ENCODE measurements at regions not wholly inside any gene's neighbourhood (a gene's known extent, or its start where the extent isn't known, plus 50 kb on each side); places are given as distances from the start of the nearest gene placed in this dataset.

- intact Hi-C loops (cut with micrococcal nuclease), result no loop called here
- Histone ChIP-seq H3K36me3 (ENCODE audit: control insufficient read depth in 2 of 2, extremely low read depth in 1 of 2, insufficient read depth in 2 of 2, low read length in 2 of 2) (no peaks in the 10 kb centered on the region), H3K4me2 (ENCODE audit: insufficient read depth, low read length) (no peak overlapping the region), H3K27ac (ENCODE audit: insufficient read depth, low read depth, low read length) (no peak overlapping the region), H3K27me3 (ENCODE audit: control insufficient read depth in 2 of 2, insufficient read depth in 2 of 2, low read length in 2 of 2) (no peaks in the 10 kb centered on the region), H3K4me1 (ENCODE audit: control insufficient read depth, extremely low read depth, insufficient read depth, low read length) (no peaks in the 10 kb centered on the region), H2AFZ (ENCODE audit: low read depth, low read length) (no peak overlapping the region), H3K9me1 (replicated peaks; ENCODE audit: control insufficient read depth, extremely low read depth, insufficient read depth, low read length) (no peaks in the 10 kb centered on the region), H3K9me3 (replicated peaks; ENCODE audit: control insufficient read depth, insufficient read depth, low read length) (no peaks in the 10 kb centered on the region), H3K79me2 (ENCODE audit: control insufficient read depth, insufficient read depth, low read length) (no peaks in the 10 kb centered on the region), H3K9ac (replicated peaks; ENCODE audit: extremely low read depth, insufficient read depth, low read length) (no peak overlapping the region), H3K4me3 (replicated peaks in 1 of 3; ENCODE audit: insufficient read depth in 1 of 3, low read depth in 1 of 3, low read length in 3 of 3) (no peak overlapping the region), H4K20me1 (replicated peaks; ENCODE audit: control insufficient read depth, extremely low read depth, insufficient read depth, low read length) (no peaks in the 10 kb centered on the region)
- POLR2A ChIA-PET, result no interaction called here
- CTCF ChIA-PET, result interaction anchor here (1.6 kb wide), 1 partner anchor 9 kb away, joined by 4 read pairs; no protein-coding TSS in a partner anchor
- DNase-seq (ENCODE audit: low read depth, low spot score) (no peak), FAIRE-seq (no peak)
- dilution Hi-C loops (cut with MboI; ENCODE audit: extremely low pct_ligation_motif_present, low sequenced_read_pairs), result no loop called here
- no TSS peak for BruUV-seq (replicated peaks)
- no peak for TF ChIP-seq POLR2AphosphoS5 (IDR thresholded peaks at IDR 0.05; ENCODE audit: insufficient read depth, low read depth, low read length)
Observed at GRCh38 chr4:54556587-54556986, 101.2 kb upstream of the KIT start.

GRCh38 chr4:54558889-54559677 is 98.7 kb upstream of the KIT start:
- no peak overlapping the region for H3K4me3 ChIP-seq (replicated peaks in 1 of 3; ENCODE audit: insufficient read depth in 1 of 3, low read depth in 1 of 3, low read length in 3 of 3)
- H3K4me1 ChIP-seq (ENCODE audit: control insufficient read depth, extremely low read depth, insufficient read depth, low read length), result no peaks in the 10 kb centered on the region
- H4K20me1 ChIP-seq (replicated peaks; ENCODE audit: control insufficient read depth, extremely low read depth, insufficient read depth, low read length), result no peaks in the 10 kb centered on the region
- TF ChIP-seq MYC (IDR thresholded peaks at IDR 0.05; ENCODE audit: low read depth, low read length) (no peak), JUN (IDR thresholded peaks at IDR 0.05; ENCODE audit: borderline replicate concordance, insufficient read depth, insufficient read length, low read depth) (no peak), FOS (IDR thresholded peaks at IDR 0.05; ENCODE audit: borderline replicate concordance, insufficient read depth, low read length) (no peak), GATA2 (IDR thresholded peaks at IDR 0.05; ENCODE audit: insufficient read depth, insufficient read length, low read depth, low read length) (no peak)
- TF ChIP-seq, protein P1, sequence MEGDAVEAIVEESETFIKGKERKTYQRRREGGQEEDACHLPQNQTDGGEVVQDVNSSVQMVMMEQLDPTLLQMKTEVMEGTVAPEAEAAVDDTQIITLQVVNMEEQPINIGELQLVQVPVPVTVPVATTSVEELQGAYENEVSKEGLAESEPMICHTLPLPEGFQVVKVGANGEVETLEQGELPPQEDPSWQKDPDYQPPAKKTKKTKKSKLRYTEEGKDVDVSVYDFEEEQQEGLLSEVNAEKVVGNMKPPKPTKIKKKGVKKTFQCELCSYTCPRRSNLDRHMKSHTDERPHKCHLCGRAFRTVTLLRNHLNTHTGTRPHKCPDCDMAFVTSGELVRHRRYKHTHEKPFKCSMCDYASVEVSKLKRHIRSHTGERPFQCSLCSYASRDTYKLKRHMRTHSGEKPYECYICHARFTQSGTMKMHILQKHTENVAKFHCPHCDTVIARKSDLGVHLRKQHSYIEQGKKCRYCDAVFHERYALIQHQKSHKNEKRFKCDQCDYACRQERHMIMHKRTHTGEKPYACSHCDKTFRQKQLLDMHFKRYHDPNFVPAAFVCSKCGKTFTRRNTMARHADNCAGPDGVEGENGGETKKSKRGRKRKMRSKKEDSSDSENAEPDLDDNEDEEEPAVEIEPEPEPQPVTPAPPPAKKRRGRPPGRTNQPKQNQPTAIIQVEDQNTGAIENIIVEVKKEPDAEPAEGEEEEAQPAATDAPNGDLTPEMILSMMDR (IDR thresholded peaks at IDR 0.05; ENCODE audit: extremely low read depth in 1 of 2, insufficient read depth in 1 of 2, low read depth in 1 of 2, low read length in 2 of 2), result no peak
- TF ChIP-seq, protein P2, sequence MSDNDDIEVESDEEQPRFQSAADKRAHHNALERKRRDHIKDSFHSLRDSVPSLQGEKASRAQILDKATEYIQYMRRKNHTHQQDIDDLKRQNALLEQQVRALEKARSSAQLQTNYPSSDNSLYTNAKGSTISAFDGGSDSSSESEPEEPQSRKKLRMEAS (IDR thresholded peaks at IDR 0.05; ENCODE audit: insufficient read depth, insufficient read length), result no peak
- H3K27ac ChIP-seq (ENCODE audit: insufficient read depth, low read depth, low read length), result no peak overlapping the region
- no TSS peak for BruUV-seq (replicated peaks)
- FAIRE-seq (no peak), DNase-seq (ENCODE audit: low read depth, low spot score) (no peak)
- no peaks in the 10 kb centered on the region for H3K27me3 ChIP-seq (ENCODE audit: control insufficient read depth in 2 of 2, insufficient read depth in 2 of 2, low read length in 2 of 2)
- H3K9ac ChIP-seq (replicated peaks; ENCODE audit: extremely low read depth, insufficient read depth, low read length), result no peak overlapping the region
- no peak overlapping the region for H3K4me2 ChIP-seq (ENCODE audit: insufficient read depth, low read length)
- POLR2A ChIA-PET, result no interaction called here
- no peak overlapping the region for H2AFZ ChIP-seq (ENCODE audit: low read depth, low read length)
- CTCF ChIA-PET, result no interaction called here
- H3K79me2 ChIP-seq (ENCODE audit: control insufficient read depth, insufficient read depth, low read length), result no peaks in the 10 kb centered on the region
- intact Hi-C loops (cut with micrococcal nuclease) (no loop called here), dilution Hi-C loops (cut with MboI; ENCODE audit: extremely low pct_ligation_motif_present, low sequenced_read_pairs) (no loop called here)
- no peaks in the 10 kb centered on the region for H3K9me3 ChIP-seq (replicated peaks; ENCODE audit: control insufficient read depth, insufficient read depth, low read length)
- H3K9me1 ChIP-seq (replicated peaks; ENCODE audit: control insufficient read depth, extremely low read depth, insufficient read depth, low read length), result no peaks in the 10 kb centered on the region
- H3K36me3 ChIP-seq (ENCODE audit: control insufficient read depth in 2 of 2, extremely low read depth in 1 of 2, insufficient read depth in 2 of 2, low read length in 2 of 2), result no peaks in the 10 kb centered on the region
